GM18511 (cell line): ENCODE measurements at regions not wholly inside any gene's neighbourhood (a gene's known extent, or its start where the extent isn't known, plus 50 kb on each side); places are given as distances from the start of the nearest gene placed in this dataset.
"Not testable (repeated sequence)": the region's sequence is repeated elsewhere in the genome, so short reads cannot be mapped to it uniquely, and the experiment has no call there.

Experiments used
- ATAC-seq: cut with Tn5 transposase; IDR thresholded peaks from one replicate; pipeline ENCODE4 v1.9.1; 2021; ENCODE audit warnings: mild to moderate bottlenecking, moderate library complexity; ENCODE audit not compliant: unreplicated experiment

GRCh38 chr6:67804808-67805207 lies 830.3 kb upstream of the ADGRB3 start:
- not testable (repeated sequence) for ATAC-seq

- no peak for ATAC-seq
Measured at GRCh38 chr6:67802771-67803170, 832.3 kb upstream of the ADGRB3 start.

- no peak for ATAC-seq
Measured at GRCh38 chr6:67792996-67793395, 842.1 kb upstream of the ADGRB3 start.

- ATAC-seq: no peak
Measured at GRCh38 chr6:67790569-67790968, 844.5 kb upstream of the ADGRB3 start.

GRCh38 chr6:67787119-67787518 lies 848.0 kb upstream of the ADGRB3 start:
- ATAC-seq: not testable (repeated sequence)

- no peak for ATAC-seq
Measured at GRCh38 chr6:67779876-67780275, 855.2 kb upstream of the ADGRB3 start.

- no peak for ATAC-seq
Measured at GRCh38 chr6:67775333-67775732, 859.7 kb upstream of the ADGRB3 start.

- ATAC-seq: peak; percentile 84
Measured at GRCh38 chr6:67768972-67769371, 866.1 kb upstream of the ADGRB3 start.

- ATAC-seq: not testable (repeated sequence)
Measured at GRCh38 chr6:67767046-67767822, 867.8 kb upstream of the ADGRB3 start.

GRCh38 chr6:67766057-67766456 lies 869.0 kb upstream of the ADGRB3 start:
- no peak for ATAC-seq

- ATAC-seq: no peak
Measured at GRCh38 chr6:67759001-67759400, 876.1 kb upstream of the ADGRB3 start.

GRCh38 chr6:67757465-67758033 lies 877.5 kb upstream of the ADGRB3 start:
- no peak for ATAC-seq

GRCh38 chr6:67748521-67748920 lies 886.6 kb upstream of the ADGRB3 start:
- no peak for ATAC-seq

GRCh38 chr6:67736816-67737215 lies 898.3 kb upstream of the ADGRB3 start:
- ATAC-seq: no peak

- ATAC-seq: no peak
Measured at GRCh38 chr6:67736161-67736560, 898.9 kb upstream of the ADGRB3 start.

- ATAC-seq: no peak
Measured at GRCh38 chr6:67735623-67736022, 899.5 kb upstream of the ADGRB3 start.

- ATAC-seq: no peak
Measured at GRCh38 chr6:67722861-67723261, 912.2 kb upstream of the ADGRB3 start.

GRCh38 chr6:67717281-67717680 lies 917.8 kb upstream of the ADGRB3 start:
- no peak for ATAC-seq

- ATAC-seq: no peak
Measured at GRCh38 chr6:67706388-67706787, 928.7 kb upstream of the ADGRB3 start.

- no peak for ATAC-seq
Measured at GRCh38 chr6:67698534-67698933, 936.5 kb upstream of the ADGRB3 start.

GRCh38 chr6:67694127-67694526 lies 941.0 kb upstream of the ADGRB3 start:
- ATAC-seq: no peak

GRCh38 chr6:67689329-67689728 lies 945.8 kb upstream of the ADGRB3 start:
- no peak for ATAC-seq

- no peak for ATAC-seq
Measured at GRCh38 chr6:67687396-67687795, 947.7 kb upstream of the ADGRB3 start.
